SK-N-SH treated with all-trans-retinoic acid at 6 μM for 48 hours (cell line): ENCODE measurements at regions not wholly inside any gene's neighbourhood (a gene's known extent, or its start where the extent isn't known, plus 50 kb on each side); places are given as distances from the start of the nearest gene placed in this dataset.

Experiments used
- OSR1 ChIP-seq: fragments of 250-450 bp; sonication (Bioruptor Pico); IDR thresholded peaks from 2 replicates; pipeline ENCODE4 v1.8.0; 2022; ENCODE audit warnings: moderate library complexity, mild to moderate bottlenecking, inconsistent platforms
- ZFP3 ChIP-seq: fragments of 250-450 bp; sonication (Bioruptor Pico); IDR thresholded peaks from 2 replicates; pipeline ENCODE4 v1.5.0; 2020; ENCODE audit warnings: mild to moderate bottlenecking, moderate library complexity
- TF ChIP-seq, protein P1 (sequence below): fragments of 250-450 bp; sonication (Bioruptor Pico); IDR thresholded peaks from 2 replicates; pipeline ENCODE4 v1.8.0; 2020; ENCODE audit warnings: mild to moderate bottlenecking, moderate library complexity, borderline replicate concordance

DNA sequence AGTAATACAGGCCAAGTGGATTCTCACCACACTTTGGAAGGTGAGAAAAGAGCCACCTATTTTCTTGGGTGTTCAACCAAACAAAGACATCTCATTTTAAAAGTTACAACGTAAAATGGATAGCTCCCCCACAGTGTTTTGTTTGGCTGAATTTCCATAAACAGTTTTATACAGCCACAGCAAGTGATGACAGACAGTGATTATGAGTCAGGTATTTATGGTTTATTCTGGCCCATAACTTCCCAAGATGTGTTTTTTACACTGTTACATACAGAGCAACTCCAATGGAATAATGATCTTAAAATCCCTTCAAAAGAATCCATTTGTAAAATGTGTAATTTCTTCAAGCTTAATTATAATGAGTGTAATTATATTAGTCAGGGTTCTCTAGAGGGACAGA is 421.3 kb downstream of the TLE1 start:
- TF ChIP-seq, protein P1, sequence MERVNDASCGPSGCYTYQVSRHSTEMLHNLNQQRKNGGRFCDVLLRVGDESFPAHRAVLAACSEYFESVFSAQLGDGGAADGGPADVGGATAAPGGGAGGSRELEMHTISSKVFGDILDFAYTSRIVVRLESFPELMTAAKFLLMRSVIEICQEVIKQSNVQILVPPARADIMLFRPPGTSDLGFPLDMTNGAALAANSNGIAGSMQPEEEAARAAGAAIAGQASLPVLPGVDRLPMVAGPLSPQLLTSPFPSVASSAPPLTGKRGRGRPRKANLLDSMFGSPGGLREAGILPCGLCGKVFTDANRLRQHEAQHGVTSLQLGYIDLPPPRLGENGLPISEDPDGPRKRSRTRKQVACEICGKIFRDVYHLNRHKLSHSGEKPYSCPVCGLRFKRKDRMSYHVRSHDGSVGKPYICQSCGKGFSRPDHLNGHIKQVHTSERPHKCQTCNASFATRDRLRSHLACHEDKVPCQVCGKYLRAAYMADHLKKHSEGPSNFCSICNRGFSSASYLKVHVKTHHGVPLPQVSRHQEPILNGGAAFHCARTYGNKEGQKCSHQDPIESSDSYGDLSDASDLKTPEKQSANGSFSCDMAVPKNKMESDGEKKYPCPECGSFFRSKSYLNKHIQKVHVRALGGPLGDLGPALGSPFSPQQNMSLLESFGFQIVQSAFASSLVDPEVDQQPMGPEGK: no peak
- no peak for TF ChIP-seq OSR1 (CRISPR knock-in tag)
- no peak for TF ChIP-seq ZFP3
